Dermis blood vessel endothelial cell (primary cell): ENCODE measurements at regions not wholly inside any gene's neighbourhood (a gene's known extent, or its start where the extent isn't known, plus 50 kb on each side); places are given as distances from the start of the nearest gene placed in this dataset.

Experiments used
- DNase-seq: peaks from one replicate; pipeline ENCODE4 v3.0.0; 2010

DNA sequence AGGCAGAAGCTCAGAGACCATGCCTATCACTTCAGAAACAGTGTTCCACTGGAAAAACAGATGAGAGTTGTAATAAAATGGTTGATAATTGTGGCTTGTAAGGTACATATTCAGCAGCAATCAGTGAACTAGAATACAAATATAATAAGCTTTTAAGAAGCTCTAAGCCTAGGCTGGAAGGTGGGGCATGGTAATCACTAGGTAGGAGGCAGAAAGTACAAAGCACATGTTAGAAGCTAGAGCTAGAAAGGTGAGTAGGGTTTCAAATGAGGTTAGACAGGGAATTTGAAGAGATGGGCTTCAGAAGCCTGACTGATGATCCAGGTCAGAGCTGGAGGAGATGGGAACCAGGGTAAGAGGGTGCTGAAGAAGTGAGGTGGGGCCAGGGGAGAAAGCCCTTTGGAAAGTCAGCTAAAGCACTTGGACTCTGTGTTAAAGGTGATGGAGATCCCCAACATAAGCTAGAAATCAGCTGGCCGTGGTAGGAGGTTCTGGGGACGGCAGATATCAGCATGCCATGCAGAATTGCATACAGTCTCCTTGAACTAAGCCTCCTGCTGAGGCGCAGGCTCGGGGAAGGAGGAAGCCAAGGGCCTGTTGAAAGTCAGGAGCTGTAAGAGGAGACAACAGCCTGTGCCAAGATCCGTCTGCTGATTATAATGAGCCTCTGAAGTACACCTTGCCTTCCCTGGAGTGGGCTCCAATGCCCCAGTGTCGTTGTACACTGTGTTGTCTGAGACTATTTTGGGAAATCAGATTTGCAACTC, 659.4 kb downstream of the BCL11B start:
- DNase-seq: no peak

DNA sequence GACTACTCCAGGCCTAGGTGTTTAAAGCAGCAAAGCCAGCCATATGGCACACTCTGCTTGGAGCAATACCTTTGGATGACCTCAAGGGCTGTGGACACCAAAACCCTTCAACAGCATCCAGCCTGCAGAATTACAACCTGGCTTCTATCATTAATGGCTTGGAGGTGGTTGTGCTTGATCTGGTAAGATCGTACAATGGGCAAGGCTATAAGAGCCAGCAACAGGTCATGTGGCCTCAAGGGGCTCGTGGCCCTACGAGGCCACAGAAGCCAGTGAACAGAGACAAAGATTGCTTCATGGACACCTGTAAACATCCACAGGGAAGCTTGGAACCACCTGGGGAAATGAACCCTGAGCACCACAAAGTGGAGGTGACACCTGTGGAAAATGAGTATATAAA, 657.3 kb downstream of the BCL11B start:
- DNase-seq: no peak

DNA sequence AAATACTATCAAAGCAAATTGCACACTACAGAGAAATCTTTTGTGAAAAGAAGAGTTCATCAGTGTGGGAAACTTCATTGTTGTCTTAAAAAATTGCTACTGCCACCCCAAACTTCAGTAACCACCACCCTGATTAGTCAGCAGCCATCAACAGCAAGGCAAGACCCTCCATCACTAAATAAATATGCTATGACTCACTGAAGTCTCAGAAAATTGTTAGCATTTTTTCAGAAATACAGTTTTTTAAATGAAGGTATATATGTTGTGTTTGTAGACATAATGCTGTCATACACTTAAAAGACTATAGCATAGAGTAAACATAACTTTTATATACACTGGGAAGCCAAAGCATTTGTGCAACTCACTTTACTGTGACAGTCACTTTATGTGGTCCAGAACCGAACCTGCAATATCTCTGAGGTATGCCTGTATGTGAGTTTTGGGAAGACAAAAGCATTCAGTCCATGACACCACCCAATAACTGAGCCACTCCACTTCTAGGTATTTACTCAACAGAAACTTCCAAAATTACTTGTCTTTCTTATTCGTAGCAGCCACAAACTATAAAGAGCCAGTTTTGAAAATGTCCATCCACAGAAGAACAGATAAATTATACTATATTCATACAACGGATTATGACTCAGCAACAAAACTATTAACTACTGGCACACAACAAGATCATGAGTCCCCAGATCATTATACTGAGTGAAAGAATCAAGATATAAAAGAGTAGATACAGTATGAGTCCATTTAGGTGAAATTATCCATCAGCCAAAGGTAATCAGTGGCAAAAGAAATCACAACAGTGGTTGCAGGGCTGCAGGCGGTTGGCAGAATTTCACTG, 649.6 kb downstream of the BCL11B start:
- DNase-seq: no peak

DNA sequence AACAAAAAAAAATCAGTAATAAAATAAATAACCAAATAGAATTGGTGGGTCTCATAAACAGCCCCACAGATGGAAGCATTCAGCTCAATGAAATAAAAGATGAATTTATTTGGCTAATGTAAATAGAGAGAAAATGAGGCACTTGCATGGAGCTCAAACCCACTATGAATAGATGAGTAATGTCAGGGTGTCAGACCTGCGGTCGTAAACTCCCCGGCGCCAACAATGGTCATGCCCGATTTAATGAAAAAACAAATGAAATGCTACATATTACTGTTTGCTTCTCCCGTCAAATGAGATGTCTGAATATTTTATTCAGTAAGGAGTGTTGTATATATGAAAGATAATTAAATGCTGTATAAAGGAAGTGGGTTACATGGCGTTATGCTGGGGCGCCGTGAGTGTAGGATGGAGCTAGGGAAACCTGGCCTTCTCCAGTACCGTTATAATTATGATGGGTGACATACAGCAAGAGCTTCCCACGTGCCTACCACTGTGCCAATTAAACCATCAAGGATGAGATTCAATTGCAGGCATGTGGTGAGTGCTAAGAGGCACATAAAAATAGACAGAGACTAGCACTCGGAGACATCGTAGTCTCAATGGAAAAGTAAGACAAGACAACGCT, 648.1 kb downstream of the BCL11B start:
- no peak for DNase-seq

DNA sequence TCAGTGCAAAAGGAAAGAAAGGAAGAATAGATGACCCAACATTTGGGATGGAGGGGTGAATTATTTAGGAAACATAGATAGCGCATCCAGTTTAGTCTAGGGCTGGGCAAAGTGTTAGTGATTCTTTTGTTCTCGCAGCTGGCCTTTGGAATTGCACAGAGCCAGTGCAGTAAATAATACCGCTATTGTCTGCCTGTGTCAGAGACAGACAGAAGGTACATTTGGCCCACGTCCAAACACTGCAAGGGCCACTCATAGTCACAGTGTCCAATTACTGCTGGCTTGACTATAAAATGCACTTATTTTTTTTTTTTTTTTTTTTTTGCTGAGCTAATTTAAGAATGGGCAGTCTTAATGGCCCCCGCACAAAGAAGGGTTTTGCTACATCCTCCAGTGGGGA, 638.6 kb downstream of the BCL11B start:
- no peak for DNase-seq

DNA sequence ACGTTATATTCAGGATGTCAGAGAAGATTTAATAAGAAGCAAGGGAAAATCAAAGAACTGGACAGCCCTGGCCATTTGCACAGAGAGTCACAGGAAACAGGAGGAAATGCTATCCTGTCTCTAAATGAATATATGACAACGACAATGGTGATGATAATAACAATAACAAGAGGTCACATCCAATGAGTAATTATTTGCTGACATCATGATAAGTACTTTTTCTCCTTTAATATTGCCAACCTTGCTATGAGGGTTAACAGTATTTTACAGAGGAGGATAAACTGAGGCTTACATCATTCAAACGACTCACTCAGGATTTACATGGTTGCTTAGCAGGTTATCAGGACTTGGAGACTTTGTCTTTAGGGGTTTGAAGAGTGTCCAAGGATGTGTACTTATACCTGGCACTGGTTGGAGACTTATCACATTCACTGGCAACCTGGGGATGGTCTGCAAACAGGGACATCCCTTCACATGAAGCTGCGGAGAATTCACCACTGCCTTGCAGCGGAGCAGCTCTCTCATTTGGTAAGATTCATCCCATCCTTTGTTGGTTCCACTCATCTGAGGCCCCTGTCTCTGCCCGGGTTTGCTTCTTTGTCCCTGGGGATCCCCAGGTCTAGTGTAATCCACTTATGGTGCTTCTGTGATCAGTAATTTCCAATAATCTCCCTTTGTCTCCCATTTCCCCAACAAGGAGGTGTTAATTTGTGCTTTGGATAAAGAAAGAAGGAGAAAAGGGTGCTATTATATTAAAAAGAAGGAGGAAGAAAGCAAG, 637.8 kb downstream of the BCL11B start:
- DNase-seq: no peak

DNA sequence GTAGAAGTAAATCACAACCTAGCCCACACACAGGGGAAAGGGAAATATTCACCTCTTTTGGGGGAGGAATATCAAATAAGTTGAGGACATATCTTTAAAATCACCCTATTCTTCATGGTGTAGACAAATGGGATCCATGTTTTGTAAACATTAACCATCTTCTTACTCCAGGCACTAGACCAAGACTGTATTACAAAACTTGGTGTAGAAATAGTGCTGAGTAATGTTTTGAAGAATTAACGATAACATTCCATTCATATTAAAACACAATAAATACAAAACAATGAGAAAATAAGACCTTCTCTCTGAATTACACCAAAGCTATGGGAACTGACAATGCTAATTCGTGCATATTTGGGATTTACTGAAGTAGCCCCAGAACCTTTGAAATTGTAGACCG, 633.6 kb downstream of the BCL11B start:
- DNase-seq: no peak

DNA sequence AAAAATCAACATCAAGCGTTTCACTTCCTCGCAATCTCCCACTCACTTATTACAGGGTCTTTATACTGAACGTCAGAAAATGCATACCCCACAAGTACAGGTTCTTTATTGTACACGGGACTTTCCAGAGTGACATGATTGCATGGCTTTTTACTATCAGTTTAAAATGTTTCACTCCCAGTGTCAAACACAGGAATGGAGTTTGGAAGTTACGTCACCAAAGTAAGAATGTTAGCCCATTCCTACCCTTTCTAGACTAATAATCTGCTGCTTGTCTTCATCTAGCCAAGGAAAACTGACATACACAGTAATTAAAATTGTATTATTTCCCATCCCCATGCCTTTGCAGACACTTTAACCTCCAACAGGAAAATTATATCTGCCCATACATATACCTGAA, 624.2 kb downstream of the BCL11B start:
- no peak for DNase-seq

DNA sequence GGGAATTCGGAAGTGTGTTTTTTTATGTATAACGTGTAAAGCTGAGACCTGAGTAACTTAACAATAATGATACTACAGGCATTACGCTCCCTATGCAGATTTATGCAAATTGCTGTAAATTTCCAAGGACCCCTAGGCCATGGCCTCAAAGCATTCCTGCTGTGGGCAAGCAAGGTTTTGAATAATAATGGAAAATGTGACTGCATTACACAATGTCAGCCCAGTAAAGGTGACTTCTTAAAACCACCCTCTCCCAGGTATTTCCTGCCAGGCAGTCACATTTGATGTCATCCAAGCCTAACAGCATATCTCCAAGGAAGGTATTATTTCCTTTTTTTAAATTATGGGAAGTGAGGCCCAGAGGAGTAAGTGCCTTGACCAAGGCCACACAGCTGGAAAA, 621.0 kb downstream of the BCL11B start:
- no peak for DNase-seq

DNA sequence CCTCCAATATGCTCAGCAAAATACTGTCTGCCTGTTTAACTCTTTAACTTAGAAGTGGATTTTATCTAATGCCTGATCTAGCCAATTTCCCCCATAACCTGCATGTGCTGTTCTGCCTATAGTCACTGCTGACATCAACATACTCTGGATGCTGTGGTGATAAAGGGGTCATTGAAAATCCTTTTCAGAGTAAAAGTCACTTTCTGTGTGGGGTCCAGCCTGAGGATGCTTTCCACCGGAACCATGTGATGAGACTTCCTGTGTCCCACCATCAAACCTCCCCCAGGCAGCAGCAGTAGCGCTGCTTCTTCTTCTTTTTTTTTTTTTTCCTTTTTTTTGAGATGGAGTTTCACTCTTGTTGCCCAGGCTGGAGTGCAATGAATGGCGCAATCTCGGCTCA, 607.0 kb downstream of the BCL11B start:
- no peak for DNase-seq

DNA sequence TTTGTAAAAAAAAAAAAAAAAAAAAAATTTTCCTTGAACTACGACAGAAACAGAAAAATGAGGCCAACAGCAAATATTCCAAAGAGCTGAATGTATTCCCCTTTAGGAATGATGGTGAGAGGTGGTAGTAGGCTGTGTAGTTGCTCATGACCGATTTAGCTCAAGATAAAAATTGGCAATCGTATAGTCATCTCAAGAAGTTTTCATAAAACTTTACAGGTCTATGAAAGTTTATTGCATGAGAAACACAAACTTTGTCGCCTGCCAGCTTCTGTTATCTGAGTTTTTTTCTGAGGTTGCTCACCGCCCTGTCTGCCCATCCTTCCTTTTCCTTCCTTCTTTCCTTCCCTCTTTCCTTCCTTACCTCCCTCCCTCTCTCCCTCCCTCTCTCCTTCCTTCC, 605.5 kb downstream of the BCL11B start:
- DNase-seq: no peak

DNA sequence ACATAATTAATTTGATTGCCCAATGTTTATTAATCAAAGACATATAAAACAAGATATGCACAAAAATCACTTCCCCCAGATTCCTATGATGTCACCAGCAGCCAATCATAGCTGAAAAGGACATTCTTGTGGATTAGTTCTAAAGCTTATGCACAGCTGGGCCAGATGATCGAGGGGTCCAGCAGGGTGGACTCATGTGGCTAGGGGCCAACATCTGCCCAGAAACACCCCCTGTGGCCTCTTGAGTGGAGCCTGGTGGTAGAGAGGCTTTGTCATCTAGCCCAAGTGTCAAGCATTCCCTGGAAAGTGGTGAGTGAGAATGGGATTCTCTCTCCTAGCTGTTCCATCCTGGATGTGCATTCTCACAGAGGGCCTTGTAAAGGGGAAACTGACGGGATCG, 590.0 kb downstream of the BCL11B start:
- no peak for DNase-seq

DNA sequence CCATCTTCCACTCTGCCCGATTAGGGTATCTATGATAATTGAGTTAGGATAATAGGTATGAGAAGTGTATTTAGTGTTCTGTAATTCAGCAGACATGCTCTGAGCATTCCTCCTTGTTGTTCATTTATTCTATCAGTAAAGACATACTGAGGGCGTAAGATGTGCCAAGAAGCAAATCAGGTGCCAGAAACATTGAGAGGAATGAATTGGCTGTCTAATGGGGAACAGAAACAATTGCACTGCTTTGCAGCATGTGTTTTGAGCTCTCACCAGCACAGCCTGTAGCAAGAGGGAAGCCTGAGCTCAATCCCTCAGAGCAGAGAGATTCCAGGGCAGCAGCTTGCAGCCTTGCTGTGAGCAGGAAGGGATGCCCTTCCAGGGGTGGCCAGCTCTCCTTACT, 589.3 kb downstream of the BCL11B start:
- no peak for DNase-seq

DNA sequence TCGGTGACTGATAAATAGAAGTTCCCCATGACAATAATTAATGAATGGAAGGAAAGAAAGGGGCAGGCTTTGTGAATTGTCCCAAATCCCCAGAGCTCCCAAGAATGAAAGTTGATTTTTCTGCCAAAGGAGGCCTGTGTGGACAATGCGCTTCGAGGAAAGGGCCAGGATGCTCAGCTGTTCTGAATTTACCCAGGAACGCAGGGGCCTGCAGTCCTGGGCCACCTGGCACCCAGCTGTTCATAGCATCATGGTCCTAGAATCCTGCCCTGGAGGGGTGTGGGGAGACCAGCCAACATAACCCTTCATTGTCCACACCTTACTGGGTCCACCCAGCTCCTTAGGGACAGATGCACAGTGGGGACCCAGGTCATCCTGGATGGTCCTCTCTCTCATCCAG, 587.5 kb downstream of the BCL11B start:
- no peak for DNase-seq

DNA sequence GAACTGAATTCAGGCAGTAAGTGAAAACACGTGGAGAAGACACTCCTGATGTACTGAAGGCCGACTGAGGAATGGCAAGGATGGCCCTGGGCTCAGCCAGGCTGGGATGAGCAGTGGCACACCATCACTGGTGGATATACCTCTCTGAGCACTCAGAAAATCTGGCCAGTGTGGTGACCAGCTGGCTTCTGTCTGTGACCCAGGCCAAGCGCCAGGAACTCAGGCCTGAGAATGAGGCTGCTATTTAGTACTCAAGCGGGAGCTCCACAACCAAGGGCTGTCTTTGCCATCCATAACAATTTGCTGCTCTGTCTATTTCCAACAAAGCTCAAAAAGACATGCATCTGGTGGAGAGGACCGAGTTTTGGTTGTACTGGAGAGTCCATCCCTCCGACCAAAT, 586.3 kb downstream of the BCL11B start:
- no peak for DNase-seq

DNA sequence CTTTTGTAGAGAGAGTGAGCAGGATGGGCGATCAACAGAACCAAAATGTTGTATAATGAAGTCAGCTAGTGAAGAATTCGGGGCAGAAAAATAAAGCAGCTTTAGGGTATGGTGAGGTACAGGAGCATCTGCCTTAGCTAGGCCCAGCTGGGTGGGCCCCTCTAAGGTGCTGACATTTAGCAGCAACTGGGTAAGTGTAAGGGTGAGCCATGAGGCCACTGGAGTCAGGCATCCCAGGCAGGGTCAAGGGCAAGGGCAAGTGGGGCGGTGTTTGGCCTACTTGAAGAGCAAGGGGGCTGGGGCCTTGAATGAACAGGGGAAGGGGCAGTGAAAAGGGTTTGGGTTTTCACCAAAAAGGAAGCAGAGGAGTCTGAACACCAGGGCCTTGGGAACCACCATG, 583.6 kb downstream of the BCL11B start:
- DNase-seq: no peak

DNA sequence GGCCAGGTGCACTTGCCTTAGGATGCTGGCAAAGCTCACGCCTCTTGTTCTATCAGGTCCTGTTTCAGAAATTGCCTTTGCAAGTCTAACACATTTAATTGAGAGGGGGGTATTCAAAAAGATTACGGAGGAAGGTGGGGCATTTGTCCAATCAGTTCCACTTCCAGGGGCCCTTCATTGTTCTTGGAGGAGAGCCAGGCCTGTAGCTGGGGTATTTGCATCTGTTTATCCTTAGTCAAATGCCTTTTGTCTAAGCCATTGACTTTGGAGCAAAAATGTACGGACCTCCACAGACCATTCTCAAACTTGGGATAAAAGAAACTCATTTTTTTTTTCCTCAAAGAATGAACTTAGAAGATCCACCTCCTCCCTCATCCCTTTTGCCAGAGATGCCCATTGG, 582.0 kb downstream of the BCL11B start:
- no peak for DNase-seq

DNA sequence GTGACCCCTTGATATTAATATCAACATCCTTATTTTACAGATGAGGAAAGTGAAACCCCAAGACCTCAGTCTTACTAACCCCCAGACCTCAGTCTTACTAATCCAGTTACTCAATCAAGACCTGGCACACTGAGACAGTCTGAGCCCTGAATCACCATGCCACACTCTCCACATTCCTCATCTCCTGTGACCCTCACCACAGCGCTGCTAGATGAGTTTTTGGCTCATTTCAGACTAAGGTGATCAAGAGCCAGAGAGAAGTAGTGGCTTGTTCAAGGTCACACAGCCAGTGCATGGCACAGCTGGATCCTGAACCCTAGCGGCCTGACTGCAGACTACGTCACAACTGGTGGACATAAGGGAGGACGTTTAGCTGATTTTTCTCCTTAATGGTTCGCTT, 579.2 kb downstream of the BCL11B start:
- DNase-seq: no peak

DNA sequence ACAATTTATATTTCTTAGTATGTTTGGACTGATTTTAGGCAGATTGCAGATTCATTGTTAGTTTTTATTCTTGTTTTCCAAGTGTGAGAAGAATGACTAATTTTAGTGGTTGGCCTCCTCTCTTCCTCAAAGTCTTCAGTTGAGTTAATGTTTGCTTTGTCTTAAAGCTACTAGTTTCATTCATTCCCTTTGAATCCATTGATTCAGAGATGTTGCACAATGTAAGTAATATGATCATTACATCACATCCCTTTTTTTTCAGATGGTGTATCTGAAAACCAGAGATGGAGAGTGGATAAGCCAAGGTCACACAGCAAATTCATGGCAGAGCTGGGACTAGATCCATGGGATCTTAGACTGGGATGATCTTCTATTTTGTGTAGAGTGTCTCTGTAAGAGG, 577.5 kb downstream of the BCL11B start:
- no peak for DNase-seq

DNA sequence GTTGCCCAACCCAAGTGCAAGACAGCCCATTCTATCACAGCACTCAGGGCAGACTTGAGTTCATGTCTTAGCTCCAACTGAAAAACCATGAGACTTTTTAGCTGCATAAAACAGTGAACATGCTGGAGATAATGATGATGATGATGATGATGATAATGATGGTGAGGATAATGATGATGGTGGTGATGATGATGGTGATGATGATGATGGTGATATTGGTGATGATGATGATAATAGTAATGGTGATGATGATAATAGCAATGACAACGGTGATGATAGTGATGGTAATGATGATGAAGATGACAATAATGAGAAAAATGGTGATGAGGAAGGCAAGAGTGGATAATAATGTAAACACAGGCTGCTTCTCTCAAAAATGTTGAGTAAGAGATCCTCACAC, 576.2 kb downstream of the BCL11B start:
- no peak for DNase-seq

DNA sequence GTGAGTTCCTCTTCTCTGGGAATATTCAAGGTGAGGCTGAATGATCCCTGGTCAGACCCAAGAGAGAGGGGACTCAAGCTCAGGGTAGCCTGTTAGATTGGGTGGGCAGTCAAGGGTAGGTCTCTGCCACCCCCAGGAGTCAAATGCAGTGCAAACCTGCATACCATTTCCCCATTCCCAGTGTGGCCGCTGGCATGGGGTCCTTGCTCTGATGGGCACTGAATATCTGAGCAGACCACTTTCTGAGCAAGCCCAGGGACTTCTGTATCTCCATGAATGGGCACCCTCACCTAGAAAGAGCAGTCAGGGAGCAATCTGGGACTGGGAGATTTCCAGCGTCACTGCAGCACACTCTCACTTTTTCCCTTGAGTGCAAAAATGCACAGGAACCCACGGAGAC, 573.7 kb downstream of the BCL11B start:
- DNase-seq: no peak

DNA sequence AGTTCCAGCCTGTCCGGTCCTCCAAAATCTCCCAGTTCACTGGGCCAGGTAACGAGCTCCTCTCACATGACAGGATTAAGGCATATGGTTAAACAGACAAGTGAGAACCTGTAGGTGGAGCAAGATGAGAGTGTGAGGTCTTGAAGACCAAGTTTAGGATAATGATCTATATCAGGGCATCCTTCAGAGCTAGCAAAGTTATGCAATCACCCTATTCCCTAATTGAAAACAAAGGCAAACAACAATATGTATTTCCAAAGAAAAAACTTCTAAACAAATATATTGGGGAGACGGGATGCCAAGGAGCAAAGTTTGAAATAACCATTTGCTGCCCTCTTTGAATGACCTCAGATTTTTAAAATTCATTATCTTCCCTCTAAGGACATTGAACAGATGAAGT, 571.2 kb downstream of the BCL11B start:
- no peak for DNase-seq

DNA sequence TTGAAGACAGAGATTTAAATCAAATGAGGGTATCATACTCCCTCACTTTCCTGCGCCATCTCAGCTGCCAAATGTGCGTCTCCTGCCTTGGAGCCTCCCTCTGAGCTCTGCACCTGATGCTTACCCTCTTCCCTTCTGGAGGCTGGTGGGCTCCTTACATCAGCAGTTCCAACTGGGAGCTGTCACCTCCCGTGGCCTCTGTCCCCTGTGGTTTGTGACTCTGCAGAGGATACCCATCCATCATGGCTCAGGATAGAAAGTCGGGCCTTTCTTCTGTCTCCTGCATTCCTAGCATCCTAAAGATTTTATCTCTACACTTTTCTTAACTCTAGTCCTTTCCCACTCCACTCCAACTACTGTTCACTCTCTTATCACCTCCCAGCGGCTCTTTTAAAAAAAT, 570.6 kb downstream of the BCL11B start:
- DNase-seq: no peak
